ENCODE measurements at regions not wholly inside any gene's neighbourhood (a gene's known extent, or its start where the extent isn't known, plus 50 kb on each side); places are given as distances from the start of the nearest gene placed in this dataset.

- Histone ChIP-seq H3K4me1 (ENCODE audit: low read length) (no peaks in the 10 kb centered on the region), H3K27me3 (ENCODE audit: low read depth, low read length) (peaks cover 11% of the 10 kb centered on the region; the same call in 1 of the 2 replicates), H3K79me2 (ENCODE audit: low read length) (no peaks in the 10 kb centered on the region), H3K4me3 (ENCODE audit: low read length) (no peak overlapping the region), H2AFZ (ENCODE audit: low read depth, low read length) (no peak overlapping the region), H3K36me3 (replicated peaks; ENCODE audit: low read depth, low read length) (no peaks in the 10 kb centered on the region), H3K9ac (ENCODE audit: low read length) (no peak overlapping the region), H3K9me3 (ENCODE audit: insufficient read depth, low read length) (no peaks in the 10 kb centered on the region), H3K27ac (ENCODE audit: low read length) (no peak overlapping the region), H4K20me1 (ENCODE audit: insufficient read depth, low read length) (no peaks in the 10 kb centered on the region), H3K4me2 (ENCODE audit: low read length) (no peak overlapping the region)
- no peak for TF ChIP-seq EZH2phosphoT487 (IDR thresholded peaks at IDR 0.05; ENCODE audit: low read depth)
- no peak for TF ChIP-seq CTCF (IDR thresholded peaks at IDR 0.05; ENCODE audit: low read depth, low read length)
Observed at GRCh38 chr17:77300016-77300686, 159.4 kb downstream of the SEC14L1 start.

DNA sequence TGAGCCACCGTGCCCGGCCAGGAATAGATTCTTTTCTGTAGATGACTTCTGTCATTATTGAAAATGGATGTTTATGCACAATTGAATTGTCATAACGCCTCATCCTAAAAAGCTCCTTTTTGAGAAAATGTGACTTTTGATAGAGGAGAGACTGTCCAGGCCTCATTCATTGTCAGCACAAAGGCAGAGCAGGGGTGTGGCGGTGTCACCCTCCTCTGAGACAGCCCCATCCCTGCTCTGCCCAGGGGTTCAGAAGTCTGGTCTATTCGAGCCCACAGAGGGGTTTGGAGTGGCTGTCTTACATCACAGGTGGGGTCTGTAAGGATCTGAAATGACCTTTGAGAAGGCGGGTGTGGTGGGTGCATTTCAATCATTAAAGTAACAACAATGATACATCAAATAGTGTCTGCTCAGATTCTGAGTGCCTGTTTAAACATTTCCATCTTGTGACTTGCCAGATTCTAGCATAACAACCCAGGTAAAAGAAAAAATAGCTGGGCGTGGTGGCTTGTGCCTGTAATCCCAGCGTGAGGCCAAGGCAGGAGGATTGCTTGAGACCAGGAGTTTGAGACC, 161.0 kb downstream of the SEC14L1 start:
- Histone ChIP-seq H4K20me1 (ENCODE audit: insufficient read depth, low read length) (no peaks in the 10 kb centered on the region), H3K36me3 (replicated peaks; ENCODE audit: low read depth, low read length) (no peaks in the 10 kb centered on the region), H2AFZ (ENCODE audit: low read depth, low read length) (no peak overlapping the region), H3K4me3 (ENCODE audit: low read length) (no peak overlapping the region), H3K9ac (ENCODE audit: low read length) (no peak overlapping the region), H3K27ac (ENCODE audit: low read length) (no peak overlapping the region), H3K27me3 (ENCODE audit: low read depth, low read length) (peaks cover 11% of the 10 kb centered on the region; the same call in 1 of the 2 replicates), H3K79me2 (ENCODE audit: low read length) (no peaks in the 10 kb centered on the region), H3K9me3 (ENCODE audit: insufficient read depth, low read length) (no peaks in the 10 kb centered on the region), H3K4me1 (ENCODE audit: low read length) (no peaks in the 10 kb centered on the region), H3K4me2 (ENCODE audit: low read length) (no peak overlapping the region)
- TF ChIP-seq EZH2phosphoT487 (IDR thresholded peaks at IDR 0.05; ENCODE audit: low read depth) (no peak), CTCF (IDR thresholded peaks at IDR 0.05; ENCODE audit: low read depth, low read length) (no peak)

DNA sequence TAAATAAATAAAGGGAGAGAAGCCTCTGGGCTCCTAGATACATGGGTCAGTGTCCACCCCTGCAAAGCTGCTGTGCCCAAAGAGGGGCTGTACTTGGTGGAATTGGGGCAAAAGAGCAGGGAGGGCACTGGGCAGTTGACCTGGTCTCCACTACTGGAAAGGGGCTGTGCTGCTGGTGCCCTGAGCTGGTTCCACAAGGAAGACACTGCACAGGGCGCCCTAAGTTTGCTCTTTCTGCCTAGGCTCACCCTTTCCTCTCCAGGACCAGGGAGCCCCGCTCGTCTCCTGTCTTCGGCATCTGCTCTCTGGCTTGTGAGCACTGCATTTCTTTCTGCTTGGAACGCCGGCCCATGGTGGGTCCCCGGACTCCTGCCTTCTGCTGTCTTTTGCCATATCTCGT, 161.9 kb downstream of the SEC14L1 start:
- H3K9me3 ChIP-seq (ENCODE audit: insufficient read depth, low read length), result no peaks in the 10 kb centered on the region
- no peak overlapping the region for H3K4me3 ChIP-seq (ENCODE audit: low read length)
- H3K9ac ChIP-seq (ENCODE audit: low read length), result no peak overlapping the region
- no peak overlapping the region for H2AFZ ChIP-seq (ENCODE audit: low read depth, low read length)
- no peak overlapping the region for H3K4me2 ChIP-seq (ENCODE audit: low read length)
- no peaks in the 10 kb centered on the region for H3K79me2 ChIP-seq (ENCODE audit: low read length)
- TF ChIP-seq CTCF (IDR thresholded peaks at IDR 0.05; ENCODE audit: low read depth, low read length) (no peak), EZH2phosphoT487 (IDR thresholded peaks at IDR 0.05; ENCODE audit: low read depth) (no peak)
- no peak overlapping the region for H3K27ac ChIP-seq (ENCODE audit: low read length)
- H3K36me3 ChIP-seq (replicated peaks; ENCODE audit: low read depth, low read length), result no peaks in the 10 kb centered on the region
- H3K4me1 ChIP-seq (ENCODE audit: low read length), result no peaks in the 10 kb centered on the region
- H4K20me1 ChIP-seq (ENCODE audit: insufficient read depth, low read length), result no peaks in the 10 kb centered on the region
- H3K27me3 ChIP-seq (ENCODE audit: low read depth, low read length), result peaks cover 6% of the 10 kb centered on the region; the same call in 1 of the 2 replicates

DNA sequence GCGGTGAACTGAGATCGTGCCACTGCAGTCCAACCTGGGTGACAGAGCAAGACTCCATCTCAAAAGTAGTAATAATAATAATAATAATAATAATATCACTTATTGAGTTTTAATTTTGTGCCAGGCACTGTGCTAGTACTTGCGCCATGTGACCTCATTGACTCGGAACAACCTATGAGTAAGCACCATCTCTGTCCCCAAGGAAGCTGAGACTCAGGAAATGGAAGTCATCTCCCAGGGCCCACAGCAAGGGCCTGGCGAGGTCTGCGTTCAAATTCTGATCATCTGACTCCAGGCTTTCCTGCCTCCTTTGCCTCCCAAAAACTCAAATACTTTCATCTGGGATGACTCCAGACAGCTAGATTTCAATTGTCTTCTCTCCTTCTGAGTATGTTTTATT, 162.9 kb downstream of the SEC14L1 start:
- Histone ChIP-seq H3K4me2 (ENCODE audit: low read length) (no peak overlapping the region), H3K27ac (ENCODE audit: low read length) (no peak overlapping the region)

More for the DNA sequence above, 162.9 kb downstream of the SEC14L1 start:
- Histone ChIP-seq H3K4me1 (ENCODE audit: low read length) (no peaks in the 10 kb centered on the region), H3K9me3 (ENCODE audit: insufficient read depth, low read length) (no peaks in the 10 kb centered on the region), H3K36me3 (replicated peaks; ENCODE audit: low read depth, low read length) (no peaks in the 10 kb centered on the region), H3K4me3 (ENCODE audit: low read length) (no peak overlapping the region), H2AFZ (ENCODE audit: low read depth, low read length) (no peak overlapping the region), H3K27me3 (ENCODE audit: low read depth, low read length) (no peaks in the 10 kb centered on the region), H3K79me2 (ENCODE audit: low read length) (no peaks in the 10 kb centered on the region), H4K20me1 (ENCODE audit: insufficient read depth, low read length) (no peaks in the 10 kb centered on the region), H3K9ac (ENCODE audit: low read length) (no peak overlapping the region)
- no peak for TF ChIP-seq CTCF (IDR thresholded peaks at IDR 0.05; ENCODE audit: low read depth, low read length)

All from OCI-LY3 (cell line).